GM12878 (cell line): ENCODE measurements at regions not wholly inside any gene's neighbourhood (a gene's known extent, or its start where the extent isn't known, plus 50 kb on each side); places are given as distances from the start of the nearest gene placed in this dataset.

Source experiments
- ATAC-seq: fragments of 200-7000 bp; cut with Tn5 transposase; 3 replicates; pipeline ENCODE4 v1.9.1; 2020; ENCODE audit warnings: mild to moderate bottlenecking, moderate library complexity
- BruUV-seq: library from RNA; stranded (reverse); fragments of 400-500 nt; replicated peaks from 2 replicates; lab custom pipeline; 2021; lab: Mats Ljungman, UMichigan
- CTCF ChIA-PET: fragments of 300-600 bp; sonication (Branson Sonifier 250); formaldehyde crosslinking; extraction: SDS; loops from one replicate; lab custom pipeline; 2021; ENCODE audit warnings: inconsistent platforms; lab: Yijun Ruan, JAX
- POLR2A ChIA-PET: fragments of 350-600 bp; formaldehyde crosslinking; extraction: SDS; loops from one replicate; lab custom pipeline; 2021; ENCODE audit warnings: inconsistent platforms; lab: Charles Lee
- RAD21 ChIA-PET: fragments of 300-600 bp; sonication (Branson Sonifier 250); formaldehyde crosslinking; loops from one replicate; lab custom pipeline; 2023; ENCODE audit warnings: antibody characterized with exemption; ENCODE audit not compliant: unreplicated experiment; lab: Charles Lee
- SMC1A ChIA-PET: fragments of 300-600 bp; sonication (Branson Sonifier 250); formaldehyde crosslinking; loops from one replicate; lab custom pipeline; 2023; ENCODE audit not compliant: unreplicated experiment, uncharacterized antibody; lab: Charles Lee
- DNase-seq: peaks from one replicate; pipeline ENCODE4 v3.0.0-alpha.2; 2011; ENCODE audit warnings: low read depth, low spot score
- FAIRE-seq: peaks from 3 replicates; lab custom pipeline; 2011; peaks lifted over from hg19 to GRCh38; lab: Jason Lieb, UNC
- H2AFZ ChIP-seq: 2 replicates; pipeline ENCODE4 v1.6.0; 2011; ENCODE audit warnings: low read depth, low read length, control low read depth; ENCODE audit not compliant: control insufficient read depth
- H3K27ac ChIP-seq: 2 replicates; pipeline ENCODE4 v1.5.1; 2011; ENCODE audit warnings: control low read depth; ENCODE audit not compliant: control insufficient read depth, insufficient read depth
- H3K27me3 ChIP-seq, 2 experiments: replicated peaks in 1 of 2; 2 replicates each; pipeline versions ENCODE4 v1.6.0 to v1.6.1; 2011; ENCODE audit warnings: low read length in 1 of 2; ENCODE audit not compliant: control insufficient read depth in 2 of 2, insufficient read depth in 2 of 2
- H3K36me3 ChIP-seq, 2 experiments: 2 replicates each; pipeline ENCODE4 v1.5.1; 2011; ENCODE audit warnings: low read length in 1 of 2; ENCODE audit not compliant: control insufficient read depth in 2 of 2, insufficient read depth in 2 of 2
- H3K4me1 ChIP-seq: 2 replicates; pipeline ENCODE4 v1.6.1; 2011; ENCODE audit warnings: mild to moderate bottlenecking, low read length, moderate library complexity, mixed read lengths; ENCODE audit not compliant: control insufficient read depth, insufficient read depth
- H3K4me2 ChIP-seq: 2 replicates; pipeline ENCODE4 v1.6.0; 2011; ENCODE audit warnings: control low read depth; ENCODE audit not compliant: control insufficient read depth, insufficient read depth
- H3K4me3 ChIP-seq: fragments of 200-600 bp; sonication (generic); 2 replicates; pipeline ENCODE4 v1.5.1; 2016
- H3K79me2 ChIP-seq: 2 replicates; pipeline ENCODE4 v1.6.0; 2011; ENCODE audit warnings: low read length; ENCODE audit not compliant: control insufficient read depth, insufficient read depth
- H3K9ac ChIP-seq: 2 replicates; pipeline ENCODE4 v1.8.0; 2011; ENCODE audit warnings: low read length, control low read depth, mixed read lengths; ENCODE audit not compliant: control insufficient read depth, insufficient read depth
- H3K9me3 ChIP-seq: replicated peaks from 3 replicates; pipeline ENCODE4 v1.5.1; 2011; ENCODE audit warnings: mild to moderate bottlenecking, low read length; ENCODE audit not compliant: control insufficient read depth, insufficient read depth
- H4K20me1 ChIP-seq: 2 replicates; pipeline ENCODE4 v1.6.0; 2011; ENCODE audit not compliant: control insufficient read depth, insufficient read depth
- DPF2 ChIP-seq: fragments of 450-650 bp; IDR thresholded peaks from 2 replicates; pipeline ENCODE4 v1.6.1; 2017; ENCODE audit warnings: mild to moderate bottlenecking
- EED ChIP-seq: sonication (generic); IDR thresholded peaks from 2 replicates; pipeline ENCODE4 v1.6.1; 2016; ENCODE audit warnings: antibody characterized with exemption, low read depth
- HDAC2 ChIP-seq: fragments of 200-600 bp; sonication (generic); IDR thresholded peaks from 2 replicates; pipeline ENCODE4 v1.6.1; 2017
- MEF2A ChIP-seq: IDR thresholded peaks from 2 replicates; pipeline ENCODE4 v1.6.1; 2011; ENCODE audit warnings: low read depth, mild to moderate bottlenecking, low read length, moderate library complexity; ENCODE audit not compliant: insufficient read depth
- NR2C2 ChIP-seq: IDR thresholded peaks from 2 replicates; pipeline ENCODE4 v1.6.1; 2011; ENCODE audit warnings: borderline replicate concordance, low read depth; ENCODE audit not compliant: control insufficient read depth, insufficient read length
- RAD51 ChIP-seq: fragments of 450-650 bp; IDR thresholded peaks from 2 replicates; pipeline ENCODE4 v1.6.1; 2016; ENCODE audit warnings: moderate library complexity, mild to moderate bottlenecking, inconsistent platforms
- RCOR1 ChIP-seq: conservative IDR thresholded peaks from 2 replicates; pipeline ENCODE4 v1.6.1; 2012; ENCODE audit warnings: low read depth, low read length, improper control_type of control experiment
- SMAD1 ChIP-seq: fragments of 450-650 bp; IDR thresholded peaks from 2 replicates; pipeline ENCODE4 v1.6.1; 2018; ENCODE audit warnings: mild to moderate bottlenecking, low read depth; ENCODE audit not compliant: partially characterized antibody
- SMC3 ChIP-seq: IDR thresholded peaks from 2 replicates; pipeline ENCODE4 v1.6.1; 2011; ENCODE audit warnings: low read length, improper control_type of control experiment, borderline replicate concordance
- SREBF2 ChIP-seq: IDR thresholded peaks from 2 replicates; pipeline ENCODE4 v1.6.1; 2012; ENCODE audit warnings: mild to moderate bottlenecking, low read length
- SUPT20H ChIP-seq: IDR thresholded peaks from 2 replicates; pipeline ENCODE4 v1.6.1; 2011; ENCODE audit warnings: low read depth, mild to moderate bottlenecking, low read length, moderate library complexity, borderline replicate concordance; ENCODE audit not compliant: control insufficient read depth
- YBX1 ChIP-seq: fragments of 450-650 bp; IDR thresholded peaks from 2 replicates; pipeline ENCODE4 v1.6.1; 2016; ENCODE audit warnings: antibody characterized with exemption
- ZZZ3 ChIP-seq: IDR thresholded peaks from 2 replicates; pipeline ENCODE4 v1.6.1; 2011; ENCODE audit warnings: low read depth; ENCODE audit not compliant: control insufficient read depth, insufficient read length
- WGBS: methylation state at CpG from one replicate; pipeline ENCODE4 v1.1.6; 2016; ENCODE audit warnings: low lambda C conversion rate; ENCODE audit not compliant: insufficient replicate concordance, insufficient coverage; ENCODE audit errors: missing lambda C conversion rate; 5-methylcytosine and 5-hydroxymethylcytosine counted together
- in situ Hi-C: fragments of 300-500 bp; cut with MboI; formaldehyde crosslinking; loops from 9 replicates; pipeline ENCODE4 v1.14.3; 2018; ENCODE audit warnings: mixed read lengths
- intact Hi-C: fragments of 100-400 bp; cut with micrococcal nuclease; formaldehyde crosslinking; loops from one replicate; pipeline ENCODE4 v1.14.2; 2022; ENCODE audit not compliant: unreplicated experiment
- TF ChIP-seq, protein P1 (sequence below): IDR thresholded peaks from 2 replicates; pipeline ENCODE4 v1.6.1; 2011; ENCODE audit warnings: borderline replicate concordance, low read depth, mild to moderate bottlenecking, moderate library complexity, low read length; ENCODE audit not compliant: insufficient read depth, poor library complexity, severe bottlenecking

DNA sequence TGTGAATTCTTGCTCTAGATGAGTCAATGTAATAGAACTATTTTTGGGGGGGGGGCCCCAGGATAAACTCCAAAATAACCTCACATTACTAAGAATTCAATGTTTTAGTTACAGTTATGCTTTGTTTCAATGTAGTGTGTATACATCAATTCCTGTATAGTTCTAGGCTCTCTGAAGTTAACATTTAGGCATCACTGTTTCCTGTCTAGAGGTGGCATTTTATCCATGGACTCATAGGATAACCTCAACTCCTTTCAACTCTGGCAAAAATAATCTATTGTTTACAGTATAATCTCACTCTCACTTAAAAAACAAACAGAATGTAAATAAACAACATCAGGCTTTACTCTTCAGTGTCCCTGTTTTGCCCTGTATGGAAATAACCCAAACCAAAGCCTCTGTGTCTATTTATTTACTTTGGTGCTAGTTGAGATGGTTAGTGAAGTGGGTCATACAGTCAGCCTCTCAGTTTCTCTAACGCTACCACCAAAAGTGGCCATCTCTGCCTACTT, 79.3 kb upstream of the MMADHC start:
- CTCF ChIA-PET, result no interaction called here
- intact Hi-C loops, result no loop called here
- ATAC-seq (no peak), DNase-seq (no peak), FAIRE-seq (no peak)
- Histone ChIP-seq H3K36me3 (no peaks in the 10 kb centered on the region), H3K27me3 (no peaks in the 10 kb centered on the region), H3K79me2 (no peaks in the 10 kb centered on the region), H3K4me3 (no peak overlapping the region), H4K20me1 (no peaks in the 10 kb centered on the region), H3K9me3 (no peaks in the 10 kb centered on the region), H3K4me1 (no peaks in the 10 kb centered on the region), H3K27ac (no peak overlapping the region), H3K9ac (no peak overlapping the region), H3K4me2 (no peak overlapping the region), H2AFZ (no peak overlapping the region)
- POLR2A ChIA-PET, result no interaction called here
- in situ Hi-C loops, result no loop called here
- SMC1A ChIA-PET, result no interaction called here
- no TSS peak for BruUV-seq
- 0% methylated on average over 1 of the region's 1 CpG for WGBS
- TF ChIP-seq SMC3, result no peak
- TF ChIP-seq SUPT20H, result no peak
- no peak for TF ChIP-seq HDAC2
- TF ChIP-seq EED, result no peak
- no peak for TF ChIP-seq DPF2
- TF ChIP-seq, protein P1, sequence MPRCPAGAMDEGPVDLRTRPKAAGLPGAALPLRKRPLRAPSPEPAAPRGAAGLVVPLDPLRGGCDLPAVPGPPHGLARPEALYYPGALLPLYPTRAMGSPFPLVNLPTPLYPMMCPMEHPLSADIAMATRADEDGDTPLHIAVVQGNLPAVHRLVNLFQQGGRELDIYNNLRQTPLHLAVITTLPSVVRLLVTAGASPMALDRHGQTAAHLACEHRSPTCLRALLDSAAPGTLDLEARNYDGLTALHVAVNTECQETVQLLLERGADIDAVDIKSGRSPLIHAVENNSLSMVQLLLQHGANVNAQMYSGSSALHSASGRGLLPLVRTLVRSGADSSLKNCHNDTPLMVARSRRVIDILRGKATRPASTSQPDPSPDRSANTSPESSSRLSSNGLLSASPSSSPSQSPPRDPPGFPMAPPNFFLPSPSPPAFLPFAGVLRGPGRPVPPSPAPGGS, result no peak
- no peak for TF ChIP-seq SMAD1
- TF ChIP-seq RCOR1, result no peak
- TF ChIP-seq NR2C2, result no peak
- no peak for TF ChIP-seq ZZZ3
- TF ChIP-seq RAD51, result no peak
- no peak for TF ChIP-seq YBX1
- TF ChIP-seq SREBF2, result no peak
- TF ChIP-seq MEF2A, result no peak
- RAD21 ChIA-PET, result no interaction called here
